ENCODE measurements at regions not wholly inside any gene's neighbourhood (a gene's known extent, or its start where the extent isn't known, plus 50 kb on each side); places are given as distances from the start of the nearest gene placed in this dataset.

DNA sequence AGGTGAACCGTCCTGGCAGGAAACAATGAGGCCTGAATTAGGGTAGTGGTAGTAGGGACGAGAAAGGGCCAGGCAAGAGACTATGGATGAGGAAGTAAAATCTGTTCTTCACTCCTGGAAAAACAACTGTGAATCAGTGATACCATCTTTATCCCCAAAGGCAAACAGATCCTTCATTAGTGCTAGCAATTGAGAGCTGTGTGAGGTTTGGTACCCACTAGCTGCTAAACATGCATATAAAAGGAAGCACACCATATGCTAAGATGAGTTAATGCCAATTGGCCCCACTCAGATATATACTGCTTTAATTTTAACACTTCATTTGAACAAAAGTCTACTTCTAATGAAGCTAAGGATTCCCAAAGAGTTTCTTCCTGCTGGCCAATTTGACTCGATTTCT is 244.8 kb upstream of the NR4A3 start:
- Histone ChIP-seq H2AK5ac (ENCODE audit: insufficient read length, low read length) (no peak overlapping the region), H3K4ac (ENCODE audit: low read depth, low read length) (no peak overlapping the region), H3K18ac (ENCODE audit: insufficient read length, low read depth, low read length) (no peak overlapping the region), H4K5ac (ENCODE audit: insufficient read length, low read depth, low read length) (no peak overlapping the region), H2BK5ac (ENCODE audit: insufficient read length, low read length) (no peak overlapping the region), H3K14ac (ENCODE audit: insufficient read depth, low read length) (no peak overlapping the region), H2BK120ac (ENCODE audit: low read depth, low read length, poor library complexity, severe bottlenecking) (no peak overlapping the region), H3K27me3 (ENCODE audit: insufficient read depth, low read length) (no peaks in the 10 kb centered on the region), H3K23ac (ENCODE audit: insufficient read length, low read depth, low read length) (no peak overlapping the region), H3K9ac (ENCODE audit: extremely low read depth, insufficient read length, low read length) (no peak overlapping the region), H2BK20ac (ENCODE audit: low read depth, low read length, poor library complexity, severe bottlenecking) (no peak overlapping the region), H2AFZ (ENCODE audit: low read length) (no peak overlapping the region), H2BK15ac (ENCODE audit: low read depth, low read length) (no peak overlapping the region), H3K4me1 (ENCODE audit: insufficient read depth, low read length) (peaks cover 2% of the 10 kb centered on the region; the same call in 1 of the 2 replicates), H3K56ac (ENCODE audit: insufficient read length, low read depth, low read length) (no peak overlapping the region), H4K91ac (ENCODE audit: insufficient read length, low read depth, low read length) (no peak overlapping the region), H3K27ac (ENCODE audit: insufficient read length, low read depth, low read length) (no peak overlapping the region), H4K20me1 (ENCODE audit: control insufficient read depth, insufficient read depth, insufficient read length) (no peaks in the 10 kb centered on the region), H3K9me3 (ENCODE audit: control insufficient read depth, low read depth, low read length) (no peaks in the 10 kb centered on the region), H3K79me1 (ENCODE audit: insufficient read depth, low read depth, low read length, poor library complexity, severe bottlenecking) (no peaks in the 10 kb centered on the region), H3K79me2 (ENCODE audit: insufficient read depth, low read length) (no peaks in the 10 kb centered on the region), H3K4me2 (ENCODE audit: insufficient read depth, insufficient read length, low read length) (no peak overlapping the region), H2BK12ac (ENCODE audit: insufficient read length, low read depth, low read length) (no peak overlapping the region), H4K8ac (replicated peaks; ENCODE audit: insufficient read length, low read depth, low read length) (no peak overlapping the region), H3K23me2 (ENCODE audit: insufficient read length, low read depth, low read length, poor library complexity, severe bottlenecking) (no peaks in the 10 kb centered on the region), H3T11ph (ENCODE audit: low read length) (no peak overlapping the region)
- no peak overlapping the region for H3K27ac Mint-ChIP-seq
- peaks cover 7% of the 10 kb centered on the region in 2 experiments for H3K4me1 Mint-ChIP-seq
- H3K36me3 Mint-ChIP-seq (ENCODE audit: insufficient read depth in 1 of 3, low read depth in 3 of 3): no peaks in the 10 kb centered on the region
- H3K9me3 Mint-ChIP-seq: no peaks in the 10 kb centered on the region
- H3K27me3 Mint-ChIP-seq (ENCODE audit: low read depth): peaks cover under 1% of the 10 kb centered on the region; the same call in 1 of the 2 replicates
- no peak for DNase-seq
- no CpG with 5 or more reads among the region's 3 CpGs for WGBS (ENCODE audit: extremely low coverage, insufficient read length, low lambda C conversion rate)
- TF ChIP-seq, protein P1, sequence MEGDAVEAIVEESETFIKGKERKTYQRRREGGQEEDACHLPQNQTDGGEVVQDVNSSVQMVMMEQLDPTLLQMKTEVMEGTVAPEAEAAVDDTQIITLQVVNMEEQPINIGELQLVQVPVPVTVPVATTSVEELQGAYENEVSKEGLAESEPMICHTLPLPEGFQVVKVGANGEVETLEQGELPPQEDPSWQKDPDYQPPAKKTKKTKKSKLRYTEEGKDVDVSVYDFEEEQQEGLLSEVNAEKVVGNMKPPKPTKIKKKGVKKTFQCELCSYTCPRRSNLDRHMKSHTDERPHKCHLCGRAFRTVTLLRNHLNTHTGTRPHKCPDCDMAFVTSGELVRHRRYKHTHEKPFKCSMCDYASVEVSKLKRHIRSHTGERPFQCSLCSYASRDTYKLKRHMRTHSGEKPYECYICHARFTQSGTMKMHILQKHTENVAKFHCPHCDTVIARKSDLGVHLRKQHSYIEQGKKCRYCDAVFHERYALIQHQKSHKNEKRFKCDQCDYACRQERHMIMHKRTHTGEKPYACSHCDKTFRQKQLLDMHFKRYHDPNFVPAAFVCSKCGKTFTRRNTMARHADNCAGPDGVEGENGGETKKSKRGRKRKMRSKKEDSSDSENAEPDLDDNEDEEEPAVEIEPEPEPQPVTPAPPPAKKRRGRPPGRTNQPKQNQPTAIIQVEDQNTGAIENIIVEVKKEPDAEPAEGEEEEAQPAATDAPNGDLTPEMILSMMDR (conservative IDR thresholded peaks at IDR 0.05): no peak
- no peak overlapping the region for H3K4me3 Mint-ChIP-seq
